ENCODE measurements at regions not wholly inside any gene's neighbourhood (a gene's known extent, or its start where the extent isn't known, plus 50 kb on each side); places are given as distances from the start of the nearest gene placed in this dataset.

DNA sequence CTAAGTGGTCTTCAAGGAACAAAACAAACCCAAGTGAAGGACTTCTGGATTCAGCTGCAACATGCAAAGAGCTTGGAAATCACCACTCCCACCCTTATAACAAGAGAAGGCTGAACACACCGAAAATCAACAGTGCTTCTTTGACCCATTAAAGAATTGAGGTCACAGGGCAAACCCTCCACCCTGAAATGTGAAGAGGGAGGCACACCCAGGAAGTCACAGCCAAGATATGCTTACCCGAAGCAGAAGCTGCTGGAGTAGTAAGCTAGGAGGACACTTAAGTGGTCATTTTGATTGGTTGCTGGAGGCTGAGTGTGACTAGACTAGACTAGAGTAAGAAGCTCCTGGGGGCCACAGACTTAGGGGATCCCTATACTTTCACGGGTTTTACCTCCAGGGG is 188.2 kb upstream of the SSTR4 start:
- FAIRE-seq = no peak
- H3K27ac ChIP-seq (ENCODE audit: extremely low read length, insufficient read depth, low read length) = no peak overlapping the region
- CTCF ChIA-PET (ENCODE audit: low intra/inter-chr PET ratio, low total read pairs) = no interaction called here

More for the DNA sequence above, 188.2 kb upstream of the SSTR4 start:
- no peak overlapping the region for H3K9ac ChIP-seq (ENCODE audit: insufficient read depth, low read depth, low read length)
- no peaks in the 10 kb centered on the region for H4K20me1 ChIP-seq (ENCODE audit: insufficient read depth, low read length)
- ATAC-seq (no peak), DNase-seq (ENCODE audit: low spot score) (no peak)
- H2AFZ ChIP-seq (ENCODE audit: low read length) = no peak overlapping the region
- no peak overlapping the region for H3K4me2 ChIP-seq (ENCODE audit: low read depth, low read length)
- H3K79me2 ChIP-seq (ENCODE audit: insufficient read depth, low read length) = no peaks in the 10 kb centered on the region
- H3K36me3 ChIP-seq (replicated peaks in 1 of 2; ENCODE audit: control insufficient read depth in 1 of 2, insufficient read depth in 2 of 2, low read length in 2 of 2) = no peaks in the 10 kb centered on the region
- TF ChIP-seq SOX13 (IDR thresholded peaks at IDR 0.05) (no peak), SOX13 (CRISPR knock-in tag; conservative IDR thresholded peaks at IDR 0.05 in 1 of 2, IDR thresholded peaks at IDR 0.05 in 1 of 2) (no peak), NCOA1 (CRISPR knock-in tag; IDR thresholded peaks at IDR 0.05) (no peak), ZNF761 (CRISPR knock-in tag; conservative IDR thresholded peaks at IDR 0.05) (no peak)
- TF ChIP-seq, protein P1, sequence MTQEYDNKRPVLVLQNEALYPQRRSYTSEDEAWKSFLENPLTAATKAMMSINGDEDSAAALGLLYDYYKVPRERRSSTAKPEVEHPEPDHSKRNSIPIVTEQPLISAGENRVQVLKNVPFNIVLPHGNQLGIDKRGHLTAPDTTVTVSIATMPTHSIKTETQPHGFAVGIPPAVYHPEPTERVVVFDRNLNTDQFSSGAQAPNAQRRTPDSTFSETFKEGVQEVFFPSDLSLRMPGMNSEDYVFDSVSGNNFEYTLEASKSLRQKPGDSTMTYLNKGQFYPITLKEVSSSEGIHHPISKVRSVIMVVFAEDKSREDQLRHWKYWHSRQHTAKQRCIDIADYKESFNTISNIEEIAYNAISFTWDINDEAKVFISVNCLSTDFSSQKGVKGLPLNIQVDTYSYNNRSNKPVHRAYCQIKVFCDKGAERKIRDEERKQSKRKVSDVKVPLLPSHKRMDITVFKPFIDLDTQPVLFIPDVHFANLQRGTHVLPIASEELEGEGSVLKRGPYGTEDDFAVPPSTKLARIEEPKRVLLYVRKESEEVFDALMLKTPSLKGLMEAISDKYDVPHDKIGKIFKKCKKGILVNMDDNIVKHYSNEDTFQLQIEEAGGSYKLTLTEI (CRISPR knock-in tag; conservative IDR thresholded peaks at IDR 0.05) = no peak
- TF ChIP-seq, protein P2, sequence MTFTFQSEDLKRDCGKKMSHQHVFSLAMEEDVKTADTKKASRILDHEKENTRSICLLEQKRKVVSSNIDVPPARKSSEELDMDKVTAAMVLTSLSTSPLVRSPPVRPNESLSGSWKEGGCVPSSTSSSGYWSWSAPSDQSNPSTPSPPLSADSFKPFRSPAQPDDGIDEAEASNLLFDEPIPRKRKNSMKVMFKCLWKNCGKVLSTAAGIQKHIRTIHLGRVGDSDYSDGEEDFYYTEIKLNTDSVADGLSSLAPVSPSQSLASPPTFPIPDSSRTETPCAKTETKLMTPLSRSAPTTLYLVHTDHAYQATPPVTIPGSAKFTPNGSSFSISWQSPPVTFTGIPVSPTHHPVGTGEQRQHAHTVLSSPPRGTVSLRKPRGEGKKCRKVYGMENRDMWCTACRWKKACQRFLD (CRISPR knock-in tag; IDR thresholded peaks at IDR 0.05; ENCODE audit: borderline replicate concordance) = no peak
- TF ChIP-seq, protein P3, sequence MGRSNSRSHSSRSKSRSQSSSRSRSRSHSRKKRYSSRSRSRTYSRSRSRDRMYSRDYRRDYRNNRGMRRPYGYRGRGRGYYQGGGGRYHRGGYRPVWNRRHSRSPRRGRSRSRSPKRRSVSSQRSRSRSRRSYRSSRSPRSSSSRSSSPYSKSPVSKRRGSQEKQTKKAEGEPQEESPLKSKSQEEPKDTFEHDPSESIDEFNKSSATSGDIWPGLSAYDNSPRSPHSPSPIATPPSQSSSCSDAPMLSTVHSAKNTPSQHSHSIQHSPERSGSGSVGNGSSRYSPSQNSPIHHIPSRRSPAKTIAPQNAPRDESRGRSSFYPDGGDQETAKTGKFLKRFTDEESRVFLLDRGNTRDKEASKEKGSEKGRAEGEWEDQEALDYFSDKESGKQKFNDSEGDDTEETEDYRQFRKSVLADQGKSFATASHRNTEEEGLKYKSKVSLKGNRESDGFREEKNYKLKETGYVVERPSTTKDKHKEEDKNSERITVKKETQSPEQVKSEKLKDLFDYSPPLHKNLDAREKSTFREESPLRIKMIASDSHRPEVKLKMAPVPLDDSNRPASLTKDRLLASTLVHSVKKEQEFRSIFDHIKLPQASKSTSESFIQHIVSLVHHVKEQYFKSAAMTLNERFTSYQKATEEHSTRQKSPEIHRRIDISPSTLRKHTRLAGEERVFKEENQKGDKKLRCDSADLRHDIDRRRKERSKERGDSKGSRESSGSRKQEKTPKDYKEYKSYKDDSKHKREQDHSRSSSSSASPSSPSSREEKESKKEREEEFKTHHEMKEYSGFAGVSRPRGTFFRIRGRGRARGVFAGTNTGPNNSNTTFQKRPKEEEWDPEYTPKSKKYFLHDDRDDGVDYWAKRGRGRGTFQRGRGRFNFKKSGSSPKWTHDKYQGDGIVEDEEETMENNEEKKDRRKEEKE (IDR thresholded peaks at IDR 0.05) = no peak
- BruUV-seq (replicated peaks) = no TSS peak
- H3K27me3 ChIP-seq (ENCODE audit: control insufficient read depth in 1 of 2, insufficient read depth in 2 of 2, low read length in 2 of 2) = no peaks in the 10 kb centered on the region
- no peaks in the 10 kb centered on the region for H3K4me1 ChIP-seq (ENCODE audit: insufficient read depth, low read length)
- in situ Hi-C loops (cut with HindIII; ENCODE audit: extremely low pct_ligation_motif_present, low pct_unique_long_range_greater_than_20kb) = no loop called here
- POLR2A ChIA-PET = no interaction called here
- 0% methylated on average over 3 of the region's 3 CpGs for WGBS (ENCODE audit: low lambda C conversion rate)
- intact Hi-C loops (cut with micrococcal nuclease; ENCODE audit: unreplicated experiment) = no loop called here
- H3K4me3 ChIP-seq (replicated peaks in 1 of 3; ENCODE audit: insufficient read depth in 1 of 3, low read depth in 2 of 3, low read length in 3 of 3) = no peak overlapping the region
- no peaks in the 10 kb centered on the region for H3K9me3 ChIP-seq (ENCODE audit: low read length)

Measured in HepG2 (cell line).